ENCODE measurements at regions not wholly inside any gene's neighbourhood (a gene's known extent, or its start where the extent isn't known, plus 50 kb on each side); places are given as distances from the start of the nearest gene placed in this dataset.

- Mint-ChIP-seq H3K36me3 (ENCODE audit: low read depth) (peaks cover 28% of the 10 kb centered on the region), H3K4me3 (no peak overlapping the region), H3K9me3 (peaks cover 17% of the 10 kb centered on the region), H3K27me3 (ENCODE audit: insufficient read depth, low read depth, poor library complexity) (no peaks in the 10 kb centered on the region), H3K4me1 (peaks cover 17% of the 10 kb centered on the region), H3K27ac (no peak overlapping the region)
- TF ChIP-seq EZH2 (IDR thresholded peaks at IDR 0.05; ENCODE audit: low read depth, unreplicated experiment) (no peak), ZNF114 (CRISPR knock-in tag; IDR thresholded peaks at IDR 0.05) (no peak)
- H3K27ac ChIP-seq (ENCODE audit: low read depth): no peak overlapping the region
- H2AFZ ChIP-seq: no peak overlapping the region
- no peak overlapping the region for H3K4me3 ChIP-seq
- no peaks in the 10 kb centered on the region for H3K27me3 ChIP-seq (ENCODE audit: insufficient read depth)
- 0 out of 2 replicates have a peak, but pooled peaks cover 5% of the 10 kb centered on the region for H3K36me3 ChIP-seq (ENCODE audit: insufficient read depth)
- no peaks in the 10 kb centered on the region for H3F3A ChIP-seq (replicated peaks; ENCODE audit: low read depth)
- H3K79me2 ChIP-seq (replicated peaks; ENCODE audit: insufficient read depth): peaks cover 5% of the 10 kb centered on the region; the same call in 1 of the 2 replicates
- ATAC-seq (no peak), DNase-seq (ENCODE audit: low spot score) (no peak)
- H3K4me2 ChIP-seq: no peak overlapping the region
- H4K20me1 ChIP-seq (replicated peaks; ENCODE audit: insufficient read depth): no peaks in the 10 kb centered on the region
- H3K9me2 ChIP-seq (ENCODE audit: insufficient read depth): no peaks in the 10 kb centered on the region; the same call in 1 of the 2 replicates
- H3K4me1 ChIP-seq (ENCODE audit: insufficient read depth): peaks cover 18% of the 10 kb centered on the region
Observed at GRCh38 chr18:34511879-34512278, 198.2 kb upstream of the DTNA start.

GRCh38 chr18:34514238-34514637 lies 195.9 kb upstream of the DTNA start:
- 0 out of 2 replicates have a peak, but pooled peaks cover 5% of the 10 kb centered on the region for H3K36me3 ChIP-seq (ENCODE audit: insufficient read depth)
- H2AFZ ChIP-seq: no peak overlapping the region
- peaks cover 18% of the 10 kb centered on the region for H3K4me1 ChIP-seq (ENCODE audit: insufficient read depth)
- H3K4me1 Mint-ChIP-seq: peaks cover 17% of the 10 kb centered on the region
- no peak overlapping the region for H3K4me3 ChIP-seq
- no peaks in the 10 kb centered on the region for H4K20me1 ChIP-seq (replicated peaks; ENCODE audit: insufficient read depth)
- no peak overlapping the region for H3K27ac ChIP-seq (ENCODE audit: low read depth)
- H3K9me3 Mint-ChIP-seq: peaks cover 17% of the 10 kb centered on the region
- no peaks in the 10 kb centered on the region for H3K27me3 Mint-ChIP-seq (ENCODE audit: insufficient read depth, low read depth, poor library complexity)
- ATAC-seq (no peak), DNase-seq (ENCODE audit: low spot score) (no peak)
- no peak overlapping the region for H3K27ac Mint-ChIP-seq
- H3K79me2 ChIP-seq (replicated peaks; ENCODE audit: insufficient read depth): no peaks in the 10 kb centered on the region; the same call in 1 of the 2 replicates
- H3K4me2 ChIP-seq: no peak overlapping the region
- no peaks in the 10 kb centered on the region; the same call in 1 of the 2 replicates for H3K9me2 ChIP-seq (ENCODE audit: insufficient read depth)
- no peaks in the 10 kb centered on the region for H3K27me3 ChIP-seq (ENCODE audit: insufficient read depth)
- no peak overlapping the region for H3K4me3 Mint-ChIP-seq
- peaks cover 28% of the 10 kb centered on the region for H3K36me3 Mint-ChIP-seq (ENCODE audit: low read depth)
- H3F3A ChIP-seq (replicated peaks; ENCODE audit: low read depth): no peaks in the 10 kb centered on the region
- TF ChIP-seq JUNB (IDR thresholded peaks at IDR 0.05; ENCODE audit: unreplicated experiment) (no peak), ZNF114 (CRISPR knock-in tag; IDR thresholded peaks at IDR 0.05) (no peak), ZNF331 (CRISPR knock-in tag; IDR thresholded peaks at IDR 0.05; ENCODE audit: low read depth) (no peak), EZH2 (IDR thresholded peaks at IDR 0.05; ENCODE audit: low read depth, unreplicated experiment) (no peak), NANOG (IDR thresholded peaks at IDR 0.05; ENCODE audit: borderline replicate concordance) (no peak), POLR2AphosphoS5 (IDR thresholded peaks at IDR 0.05; ENCODE audit: low read depth) (no peak), ZNF462 (CRISPR knock-in tag; IDR thresholded peaks at IDR 0.05) (no peak), EZH2phosphoT487 (IDR thresholded peaks at IDR 0.05; ENCODE audit: unreplicated experiment) (no peak), STAT1 (IDR thresholded peaks at IDR 0.05; ENCODE audit: unreplicated experiment) (no peak), REST (IDR thresholded peaks at IDR 0.05; ENCODE audit: unreplicated experiment) (no peak), CTCF (conservative IDR thresholded peaks at IDR 0.05; ENCODE audit: low read depth in 2 of 2) (no peak)

Measured in GM23338 (cell line).